ENCODE measurements at regions not wholly inside any gene's neighbourhood (a gene's known extent, or its start where the extent isn't known, plus 50 kb on each side); places are given as distances from the start of the nearest gene placed in this dataset.

- no peak for DNase-seq (ENCODE audit: low read depth, low spot score)
- 61% methylated on average over 3 of the region's 3 CpGs for WGBS (ENCODE audit: insufficient coverage, insufficient replicate concordance, low lambda C conversion rate, missing lambda C conversion rate)
- ChIA-PET RAD21 (ENCODE audit: unreplicated experiment) (no interaction called here), CTCF (no interaction called here), SMC1A (ENCODE audit: uncharacterized antibody, unreplicated experiment) (no interaction called here), POLR2A (no interaction called here)
- Histone ChIP-seq H3K9ac (ENCODE audit: control insufficient read depth, insufficient read depth, low read length) (no peak overlapping the region), H3K27me3 (replicated peaks in 1 of 2; ENCODE audit: control insufficient read depth in 2 of 2, insufficient read depth in 2 of 2, low read length in 1 of 2) (no peaks in the 10 kb centered on the region), H3K27ac (ENCODE audit: control insufficient read depth, insufficient read depth) (no peak overlapping the region), H3K4me3 (no peak overlapping the region), H3K36me3 (ENCODE audit: control insufficient read depth in 2 of 2, insufficient read depth in 2 of 2, low read length in 1 of 2) (no peaks in the 10 kb centered on the region), H3K4me2 (ENCODE audit: control insufficient read depth, insufficient read depth) (no peak overlapping the region), H3K4me1 (ENCODE audit: control insufficient read depth, insufficient read depth, low read length) (no peaks in the 10 kb centered on the region), H3K9me3 (replicated peaks; ENCODE audit: control insufficient read depth, insufficient read depth, low read length) (no peaks in the 10 kb centered on the region), H4K20me1 (ENCODE audit: control insufficient read depth, insufficient read depth) (no peaks in the 10 kb centered on the region), H2AFZ (ENCODE audit: control insufficient read depth, low read depth, low read length) (no peak overlapping the region), H3K79me2 (ENCODE audit: control insufficient read depth, insufficient read depth, low read length) (no peaks in the 10 kb centered on the region)
- no peak for FAIRE-seq
- in situ Hi-C loops (cut with MboI), result no loop called here
- intact Hi-C loops (cut with micrococcal nuclease; ENCODE audit: unreplicated experiment), result no loop called here
- TF ChIP-seq IKZF1 (conservative IDR thresholded peaks at IDR 0.05) (no peak), WRNIP1 (IDR thresholded peaks at IDR 0.05; ENCODE audit: borderline replicate concordance, low read depth, low read length) (no peak), CREM (IDR thresholded peaks at IDR 0.05; ENCODE audit: low read depth) (no peak), SMAD1 (IDR thresholded peaks at IDR 0.05; ENCODE audit: low read depth, partially characterized antibody) (no peak), NFYB (IDR thresholded peaks at IDR 0.05; ENCODE audit: insufficient read depth, low read depth, low read length) (no peak), TBL1XR1 (IDR thresholded peaks at IDR 0.05; ENCODE audit: low read depth, low read length) (no peak), GABPA (IDR thresholded peaks at IDR 0.05; ENCODE audit: low read depth) (no peak), IRF4 (IDR thresholded peaks at IDR 0.05; ENCODE audit: low read depth, low read length) (no peak), ZNF217 (IDR thresholded peaks at IDR 0.05) (no peak)
- TF ChIP-seq, protein P1, sequence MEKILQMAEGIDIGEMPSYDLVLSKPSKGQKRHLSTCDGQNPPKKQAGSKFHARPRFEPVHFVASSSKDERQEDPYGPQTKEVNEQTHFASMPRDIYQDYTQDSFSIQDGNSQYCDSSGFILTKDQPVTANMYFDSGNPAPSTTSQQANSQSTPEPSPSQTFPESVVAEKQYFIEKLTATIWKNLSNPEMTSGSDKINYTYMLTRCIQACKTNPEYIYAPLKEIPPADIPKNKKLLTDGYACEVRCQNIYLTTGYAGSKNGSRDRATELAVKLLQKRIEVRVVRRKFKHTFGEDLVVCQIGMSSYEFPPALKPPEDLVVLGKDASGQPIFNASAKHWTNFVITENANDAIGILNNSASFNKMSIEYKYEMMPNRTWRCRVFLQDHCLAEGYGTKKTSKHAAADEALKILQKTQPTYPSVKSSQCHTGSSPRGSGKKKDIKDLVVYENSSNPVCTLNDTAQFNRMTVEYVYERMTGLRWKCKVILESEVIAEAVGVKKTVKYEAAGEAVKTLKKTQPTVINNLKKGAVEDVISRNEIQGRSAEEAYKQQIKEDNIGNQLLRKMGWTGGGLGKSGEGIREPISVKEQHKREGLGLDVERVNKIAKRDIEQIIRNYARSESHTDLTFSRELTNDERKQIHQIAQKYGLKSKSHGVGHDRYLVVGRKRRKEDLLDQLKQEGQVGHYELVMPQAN (conservative IDR thresholded peaks at IDR 0.05), result no peak
- TF ChIP-seq, protein P2, sequence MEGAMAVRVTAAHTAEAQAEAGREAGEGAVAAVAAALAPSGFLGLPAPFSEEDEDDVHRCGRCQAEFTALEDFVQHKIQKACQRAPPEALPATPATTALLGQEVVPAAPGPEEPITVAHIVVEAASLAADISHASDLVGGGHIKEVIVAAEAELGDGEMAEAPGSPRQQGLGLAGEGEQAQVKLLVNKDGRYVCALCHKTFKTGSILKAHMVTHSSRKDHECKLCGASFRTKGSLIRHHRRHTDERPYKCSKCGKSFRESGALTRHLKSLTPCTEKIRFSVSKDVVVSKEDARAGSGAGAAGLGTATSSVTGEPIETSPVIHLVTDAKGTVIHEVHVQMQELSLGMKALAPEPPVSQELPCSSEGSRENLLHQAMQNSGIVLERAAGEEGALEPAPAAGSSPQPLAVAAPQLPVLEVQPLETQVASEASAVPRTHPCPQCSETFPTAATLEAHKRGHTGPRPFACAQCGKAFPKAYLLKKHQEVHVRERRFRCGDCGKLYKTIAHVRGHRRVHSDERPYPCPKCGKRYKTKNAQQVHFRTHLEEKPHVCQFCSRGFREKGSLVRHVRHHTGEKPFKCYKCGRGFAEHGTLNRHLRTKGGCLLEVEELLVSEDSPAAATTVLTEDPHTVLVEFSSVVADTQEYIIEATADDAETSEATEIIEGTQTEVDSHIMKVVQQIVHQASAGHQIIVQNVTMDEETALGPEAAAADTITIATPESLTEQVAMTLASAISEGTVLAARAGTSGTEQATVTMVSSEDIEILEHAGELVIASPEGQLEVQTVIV (IDR thresholded peaks at IDR 0.05; ENCODE audit: borderline replicate concordance, partially characterized antibody), result no peak
- BruUV-seq (replicated peaks), result no TSS peak
- no peak for ATAC-seq
These were observed 153.6 kb upstream of the PLEKHA5 start for GRCh38 chr12:18975933-18976332.

Measured in GM12878 (cell line).